Skeletal muscle cell (primary cell): ENCODE measurements at regions not wholly inside any gene's neighbourhood (a gene's known extent, or its start where the extent isn't known, plus 50 kb on each side); places are given as distances from the start of the nearest gene placed in this dataset.
"Not testable (repeated sequence)": the region's sequence is repeated elsewhere in the genome, so short reads cannot be mapped to it uniquely, and the experiment has no call there.

Experiments
- DNase-seq: peaks from one replicate; pipeline ENCODE4 v3.0.0-alpha.2; 2010; ENCODE audit warnings: low read depth
- H3K4me3 ChIP-seq: 2 replicates; pipeline ENCODE4 v1.5.1; 2011; ENCODE audit warnings: low read depth, mild to moderate bottlenecking, control low read depth, low read length, moderate library complexity

- no peak for DNase-seq
- H3K4me3 ChIP-seq, result no peak overlapping the region
These were observed 370.5 kb downstream of the ACTR3B start for GRCh38 chr7:153130052-153130451.

GRCh38 chr7:153151766-153152165 is 392.2 kb downstream of the ACTR3B start:
- DNase-seq, result no peak
- H3K4me3 ChIP-seq, result no peak overlapping the region

GRCh38 chr7:153152801-153153422 is 393.4 kb downstream of the ACTR3B start:
- no peak overlapping the region for H3K4me3 ChIP-seq
- DNase-seq, result no peak

- DNase-seq, result no peak
These were observed 398.6 kb downstream of the ACTR3B start for GRCh38 chr7:153158149-153158548.

GRCh38 chr7:153170287-153170686 is 410.7 kb downstream of the ACTR3B start:
- no peak overlapping the region for H3K4me3 ChIP-seq
- no peak for DNase-seq

More at GRCh38 chr7:153158149-153158548, 398.6 kb downstream of the ACTR3B start:
- H3K4me3 ChIP-seq, result no peak overlapping the region

GRCh38 chr7:153185936-153186335 is 426.4 kb downstream of the ACTR3B start:
- no peak overlapping the region for H3K4me3 ChIP-seq
- DNase-seq, result no peak

- no peak for DNase-seq
- no peak overlapping the region for H3K4me3 ChIP-seq
These were observed 428.6 kb downstream of the ACTR3B start for GRCh38 chr7:153188161-153188560.

GRCh38 chr7:153188630-153189029 is 429.1 kb downstream of the ACTR3B start:
- DNase-seq, result no peak
- H3K4me3 ChIP-seq, result no peak overlapping the region

- DNase-seq, result no peak
- H3K4me3 ChIP-seq, result no peak overlapping the region
These were observed 430.9 kb downstream of the ACTR3B start for GRCh38 chr7:153190452-153190851.

- H3K4me3 ChIP-seq, result no peak overlapping the region
- DNase-seq, result no peak
These were observed 431.4 kb downstream of the ACTR3B start for GRCh38 chr7:153190986-153191385.

- H3K4me3 ChIP-seq, result no peak overlapping the region
- no peak for DNase-seq
These were observed 433.6 kb downstream of the ACTR3B start for GRCh38 chr7:153193144-153193595.

GRCh38 chr7:153217032-153217431 is 457.5 kb downstream of the ACTR3B start:
- H3K4me3 ChIP-seq, result no peak overlapping the region
- no peak for DNase-seq

GRCh38 chr7:153224890-153225289 is 465.3 kb downstream of the ACTR3B start:
- no peak overlapping the region for H3K4me3 ChIP-seq
- DNase-seq, result no peak

- not testable (repeated sequence) for DNase-seq, H3K4me3 ChIP-seq
These were observed 485.6 kb downstream of the ACTR3B start for GRCh38 chr7:153245136-153245535.

GRCh38 chr7:153245809-153246208 is 486.3 kb downstream of the ACTR3B start:
- no peak for DNase-seq
- H3K4me3 ChIP-seq, result no peak overlapping the region

GRCh38 chr7:153247926-153248325 is 488.4 kb downstream of the ACTR3B start:
- no peak for DNase-seq
- no peak overlapping the region for H3K4me3 ChIP-seq

- H3K4me3 ChIP-seq, result no peak overlapping the region
- DNase-seq, result no peak
These were observed 499.1 kb downstream of the ACTR3B start for GRCh38 chr7:153258686-153259085.

- no peak overlapping the region for H3K4me3 ChIP-seq
- no peak for DNase-seq
These were observed 516.8 kb downstream of the ACTR3B start for GRCh38 chr7:153276394-153276793.

- DNase-seq, result no peak
- H3K4me3 ChIP-seq, result no peak overlapping the region
These were observed 527.2 kb downstream of the ACTR3B start for GRCh38 chr7:153286763-153287162.

GRCh38 chr7:153290066-153290465 is 530.5 kb downstream of the ACTR3B start:
- no peak for DNase-seq
- no peak overlapping the region for H3K4me3 ChIP-seq

GRCh38 chr7:153297141-153297540 is 537.6 kb downstream of the ACTR3B start:
- H3K4me3 ChIP-seq, result no peak overlapping the region
- DNase-seq, result no peak

- H3K4me3 ChIP-seq, result no peak overlapping the region
- no peak for DNase-seq
These were observed 542.4 kb downstream of the ACTR3B start for GRCh38 chr7:153301936-153302335.
